ENCODE measurements at regions not wholly inside any gene's neighbourhood (a gene's known extent, or its start where the extent isn't known, plus 50 kb on each side); places are given as distances from the start of the nearest gene placed in this dataset.

GRCh38 chr12:126114441-126114840 is 1049.2 kb downstream of the AACS start:
- no peak for TF ChIP-seq CTCF (conservative IDR thresholded peaks at IDR 0.05)
- no peak for TF ChIP-seq EZH2 (IDR thresholded peaks at IDR 0.05; ENCODE audit: low read depth)
